ENCODE measurements at regions not wholly inside any gene's neighbourhood (a gene's known extent, or its start where the extent isn't known, plus 50 kb on each side); places are given as distances from the start of the nearest gene placed in this dataset.
"Not testable (repeated sequence)": the region's sequence is repeated elsewhere in the genome, so short reads cannot be mapped to it uniquely, and the experiment has no call there.

DNA sequence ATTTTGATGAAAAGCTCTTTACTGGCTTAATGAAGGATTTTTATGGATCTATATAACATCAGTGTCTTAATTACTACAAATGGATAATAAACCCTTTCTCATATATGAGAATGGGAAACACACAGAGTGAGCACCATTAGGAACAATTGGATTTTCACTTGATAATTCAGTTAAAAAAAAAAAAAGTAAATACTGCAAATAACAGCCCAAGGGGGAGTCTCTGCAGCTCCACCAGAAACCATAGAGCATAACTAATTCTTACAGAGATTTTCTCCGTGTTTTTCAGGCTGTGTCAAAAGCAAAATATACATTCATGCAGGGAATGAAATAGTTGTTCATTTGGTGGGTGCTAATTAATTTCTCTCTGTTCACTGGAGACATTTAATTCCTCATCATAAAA is 125.3 kb downstream of the EBLN2 start:
- DNase-seq = no peak

DNA sequence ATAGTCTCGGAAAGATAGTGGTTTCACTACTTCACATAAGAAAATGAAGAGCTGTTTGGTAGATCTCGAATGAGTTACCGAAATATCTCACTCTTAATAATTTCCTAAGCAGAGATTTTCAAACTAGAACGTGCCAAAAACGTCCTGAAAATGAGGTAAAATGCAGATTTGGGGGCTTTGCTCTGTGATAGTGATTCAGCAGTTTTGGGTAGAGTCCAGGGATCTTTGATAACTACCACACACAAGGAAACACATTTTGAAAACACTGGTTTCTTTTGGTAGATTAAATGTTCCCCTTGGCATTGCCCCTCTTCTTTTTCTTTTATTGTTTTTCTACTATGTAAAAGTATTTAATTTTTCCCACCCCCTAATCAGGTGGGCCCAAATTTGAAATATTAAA is 125.9 kb downstream of the EBLN2 start:
- no peak for DNase-seq

DNA sequence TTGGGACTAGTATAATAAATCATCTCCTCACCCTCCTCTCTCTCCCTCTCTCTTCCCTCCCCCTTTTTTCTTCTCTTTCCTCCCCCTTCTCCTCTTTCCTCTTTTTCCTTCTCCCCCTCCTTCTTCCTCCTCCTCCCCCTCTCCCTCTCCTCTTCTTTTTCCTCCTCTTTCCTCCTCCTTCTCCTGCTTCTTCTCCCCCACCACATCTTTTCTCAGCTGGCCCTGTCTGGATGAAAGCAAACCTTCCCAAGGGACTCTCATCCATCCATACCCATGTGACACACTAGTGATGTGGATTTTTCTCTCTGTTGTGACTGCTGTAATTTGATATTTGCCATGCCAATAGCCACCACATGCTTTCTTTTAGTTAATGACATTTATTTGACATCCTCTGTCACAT is 127.2 kb downstream of the EBLN2 start:
- no peak for DNase-seq

DNA sequence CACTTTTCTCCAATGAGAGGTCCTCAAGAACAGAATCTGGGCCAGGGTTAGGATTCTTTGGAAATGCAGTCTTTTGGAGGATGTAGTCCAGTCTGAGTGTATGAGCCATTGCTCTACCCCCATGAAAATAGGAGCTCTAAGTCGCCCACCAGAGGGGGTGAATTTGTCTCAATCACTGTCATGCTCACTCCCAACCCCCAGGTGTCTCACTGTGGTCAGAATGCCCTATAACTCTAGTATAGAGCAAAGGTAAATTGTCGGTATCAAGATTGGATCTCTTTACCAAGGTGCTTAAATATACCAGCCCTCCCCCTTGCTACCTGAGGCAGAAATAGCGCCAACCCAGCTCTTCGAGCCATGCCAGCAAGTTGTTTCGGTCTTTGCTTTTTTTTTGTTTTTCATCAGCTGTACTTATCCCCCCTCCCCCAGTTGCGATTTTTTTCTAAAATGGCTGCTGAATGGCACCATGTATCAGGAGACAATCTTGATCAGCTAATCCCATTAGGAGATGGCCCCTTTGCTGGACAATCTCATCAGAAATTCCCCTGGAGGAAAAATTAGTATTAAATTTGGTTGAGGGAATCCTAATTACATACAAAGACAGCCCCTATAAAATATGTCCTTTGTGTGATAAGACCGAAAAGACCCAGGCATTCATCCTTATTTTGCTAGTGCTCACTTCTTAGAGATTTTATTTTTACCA is 130.7 kb downstream of the EBLN2 start:
- no peak for DNase-seq

- DNase-seq = not testable (repeated sequence)
Measured at GRCh38 chr3:73193943-73194342, 132.5 kb downstream of the EBLN2 start.

- no peak for DNase-seq
Measured at GRCh38 chr3:73197187-73197586, 135.7 kb downstream of the EBLN2 start.

GRCh38 chr3:73203101-73203500 is 141.6 kb downstream of the EBLN2 start:
- DNase-seq = no peak

- DNase-seq = no peak
Measured at GRCh38 chr3:73203633-73204032, 142.2 kb downstream of the EBLN2 start.

GRCh38 chr3:73204841-73205240 is 143.4 kb downstream of the EBLN2 start:
- no peak for DNase-seq

DNA sequence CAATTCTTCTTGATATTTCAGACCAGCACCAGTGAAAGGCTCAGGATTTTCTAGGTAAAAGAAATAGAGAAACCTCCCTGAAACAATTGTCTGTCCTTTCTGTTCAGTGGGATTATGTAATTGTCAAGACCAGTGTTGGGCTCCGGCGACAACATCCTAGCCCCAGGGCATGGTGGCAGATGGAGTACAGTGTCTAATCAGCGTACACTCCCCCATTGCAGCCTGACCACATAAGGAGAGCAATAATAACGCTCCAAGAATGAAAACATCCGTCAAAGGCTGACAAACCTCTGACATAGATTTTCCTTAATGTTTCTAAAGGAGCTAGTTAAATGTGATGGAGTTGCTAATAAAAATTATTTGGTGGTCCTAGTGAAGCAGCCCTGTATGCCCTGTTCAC is 144.6 kb downstream of the EBLN2 start:
- no peak for DNase-seq

DNA sequence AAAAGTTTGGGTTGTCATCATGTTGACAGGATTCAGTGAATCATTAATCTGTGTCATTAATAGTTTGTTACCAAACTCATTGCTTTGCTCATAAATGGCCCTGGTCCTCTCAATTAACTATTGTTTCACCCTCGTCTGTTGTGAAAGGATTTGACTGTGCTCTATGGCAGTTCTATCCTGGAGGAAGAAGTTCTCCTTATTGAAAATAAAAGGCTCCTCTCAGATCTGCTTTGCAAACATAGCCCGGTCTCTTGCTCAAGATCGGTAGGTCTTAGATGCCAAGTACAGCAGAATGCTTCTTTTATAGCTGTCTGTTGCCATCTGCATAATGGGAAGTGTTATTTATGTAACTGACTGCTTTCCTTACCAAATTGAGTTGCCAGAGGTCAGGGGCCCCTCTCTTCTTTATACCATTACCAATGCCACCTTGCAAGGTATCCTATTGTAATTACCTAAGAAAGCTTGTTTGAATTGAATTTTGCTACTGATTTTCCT is 146.5 kb downstream of the EBLN2 start:
- no peak for DNase-seq

DNA sequence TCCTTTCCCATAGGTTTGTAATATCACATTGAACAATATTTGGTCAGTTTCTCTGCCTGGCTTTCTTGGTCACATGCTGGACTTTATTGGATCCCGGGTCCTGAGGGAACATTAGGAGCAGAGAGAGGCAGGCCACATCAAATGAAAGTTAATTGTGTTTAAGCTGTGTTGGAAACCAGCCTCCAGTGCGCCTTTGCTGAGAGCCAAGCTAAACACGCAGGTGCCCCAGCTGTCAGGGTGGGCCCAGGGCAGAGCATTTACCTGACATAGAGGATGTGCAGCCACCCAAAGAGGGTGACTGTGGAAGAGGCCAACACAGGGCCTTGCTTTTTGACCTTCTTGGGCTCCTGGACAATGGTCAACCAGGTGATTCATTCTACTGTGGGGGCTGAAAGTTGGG is 149.3 kb downstream of the EBLN2 start:
- DNase-seq = no peak

- no peak for DNase-seq
Measured at GRCh38 chr3:73212683-73213082, 151.2 kb downstream of the EBLN2 start.

- no peak for DNase-seq
Measured at GRCh38 chr3:73213896-73214295, 152.4 kb downstream of the EBLN2 start.

DNA sequence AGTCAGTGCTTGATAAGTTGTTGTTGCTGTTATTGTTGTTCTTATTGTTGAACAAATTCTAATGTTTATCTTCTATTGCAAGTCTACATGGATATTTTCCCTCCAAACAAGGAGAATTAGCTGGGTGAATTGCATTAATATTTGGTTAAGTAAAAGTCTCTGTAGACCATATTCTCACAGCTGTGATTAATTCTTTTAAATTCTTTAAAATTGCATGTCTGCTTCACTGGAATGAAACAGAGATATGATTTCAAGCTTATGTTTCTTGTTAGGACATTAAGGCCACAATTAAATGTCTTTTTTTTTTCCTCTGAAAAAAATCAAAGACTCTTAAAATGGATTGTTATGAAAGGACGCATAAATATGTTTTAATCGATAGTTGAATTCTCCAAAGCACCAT is 153.4 kb downstream of the EBLN2 start:
- no peak for DNase-seq

DNA sequence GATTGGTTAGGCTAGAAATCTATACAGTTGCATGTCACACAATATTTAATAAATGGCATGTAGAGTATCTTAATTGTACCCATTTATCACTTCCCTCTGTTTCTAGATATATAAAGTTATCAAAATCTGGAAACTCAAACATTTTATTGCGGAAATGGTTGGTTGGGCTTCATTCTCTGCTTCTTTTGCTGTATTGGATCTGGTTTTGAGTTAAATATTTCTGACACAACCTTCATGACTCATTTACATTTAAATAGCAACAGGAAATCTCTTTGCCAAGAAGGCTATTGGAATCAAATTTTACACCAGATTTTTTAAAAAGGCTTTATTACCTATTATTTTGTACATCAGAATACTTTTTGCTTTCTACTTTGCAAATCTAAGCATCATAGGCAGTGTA is 153.8 kb downstream of the EBLN2 start:
- DNase-seq = no peak

- DNase-seq = no peak
Measured at GRCh38 chr3:73215901-73216300, 154.4 kb downstream of the EBLN2 start.

DNA sequence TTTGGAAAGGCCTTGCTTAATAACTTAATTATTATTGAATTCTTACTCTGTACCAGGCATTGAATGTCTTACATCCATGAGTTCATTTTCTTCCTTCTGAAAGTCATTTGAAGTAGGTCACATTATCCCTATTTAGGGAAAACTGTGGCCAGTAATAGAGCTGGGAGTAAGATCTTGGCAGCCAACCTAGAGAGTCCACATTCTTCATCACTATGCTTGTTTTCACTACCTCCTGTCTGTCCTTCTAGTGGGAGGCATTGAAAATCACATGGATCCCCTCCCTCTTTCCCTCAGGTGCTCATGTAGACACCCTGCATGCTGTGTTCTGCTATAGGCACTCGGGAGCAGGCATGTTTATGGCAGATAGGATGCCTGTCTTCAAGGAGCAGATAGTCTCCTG is 154.9 kb downstream of the EBLN2 start:
- no peak for DNase-seq

- no peak for DNase-seq
Measured at GRCh38 chr3:73222126-73222525, 160.7 kb downstream of the EBLN2 start.

- no peak for DNase-seq
Measured at GRCh38 chr3:73225146-73225855, 163.8 kb downstream of the EBLN2 start.

- DNase-seq = no peak
Measured at GRCh38 chr3:73225991-73226390, 164.5 kb downstream of the EBLN2 start.

DNA sequence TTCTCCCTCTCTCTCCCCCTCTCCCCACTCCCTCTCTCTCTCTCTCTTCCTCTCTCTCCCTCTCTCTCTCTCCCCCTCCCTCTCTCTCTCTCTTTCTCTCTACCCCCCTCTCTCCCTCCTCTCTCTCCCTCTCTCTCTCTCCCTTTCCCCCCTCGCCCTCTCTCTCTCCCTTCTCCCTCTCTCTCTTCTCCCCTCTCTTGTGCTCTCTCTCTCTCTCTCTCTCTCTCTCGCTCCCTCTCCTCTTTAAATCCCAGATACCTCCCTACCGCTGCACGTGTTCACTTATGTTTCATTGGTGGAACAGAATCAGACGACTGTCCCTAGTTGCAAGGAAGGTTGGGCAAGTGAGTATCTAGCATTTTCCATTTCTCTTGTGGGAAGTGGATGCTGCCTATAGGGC is 166.5 kb downstream of the EBLN2 start:
- no peak for DNase-seq

- peak; percentile 13 for DNase-seq
Measured at GRCh38 chr3:73228437-73228836, 167.0 kb downstream of the EBLN2 start.

- no peak for DNase-seq
Measured at GRCh38 chr3:73228959-73229358, 167.5 kb downstream of the EBLN2 start.
